ENCODE measurements at regions not wholly inside any gene's neighbourhood (a gene's known extent, or its start where the extent isn't known, plus 50 kb on each side); places are given as distances from the start of the nearest gene placed in this dataset.

GRCh38 chr6:26250698-26251044, 114.3 kb upstream of the BTN3A2 start:
- TF ChIP-seq, protein P1, sequence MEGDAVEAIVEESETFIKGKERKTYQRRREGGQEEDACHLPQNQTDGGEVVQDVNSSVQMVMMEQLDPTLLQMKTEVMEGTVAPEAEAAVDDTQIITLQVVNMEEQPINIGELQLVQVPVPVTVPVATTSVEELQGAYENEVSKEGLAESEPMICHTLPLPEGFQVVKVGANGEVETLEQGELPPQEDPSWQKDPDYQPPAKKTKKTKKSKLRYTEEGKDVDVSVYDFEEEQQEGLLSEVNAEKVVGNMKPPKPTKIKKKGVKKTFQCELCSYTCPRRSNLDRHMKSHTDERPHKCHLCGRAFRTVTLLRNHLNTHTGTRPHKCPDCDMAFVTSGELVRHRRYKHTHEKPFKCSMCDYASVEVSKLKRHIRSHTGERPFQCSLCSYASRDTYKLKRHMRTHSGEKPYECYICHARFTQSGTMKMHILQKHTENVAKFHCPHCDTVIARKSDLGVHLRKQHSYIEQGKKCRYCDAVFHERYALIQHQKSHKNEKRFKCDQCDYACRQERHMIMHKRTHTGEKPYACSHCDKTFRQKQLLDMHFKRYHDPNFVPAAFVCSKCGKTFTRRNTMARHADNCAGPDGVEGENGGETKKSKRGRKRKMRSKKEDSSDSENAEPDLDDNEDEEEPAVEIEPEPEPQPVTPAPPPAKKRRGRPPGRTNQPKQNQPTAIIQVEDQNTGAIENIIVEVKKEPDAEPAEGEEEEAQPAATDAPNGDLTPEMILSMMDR (IDR thresholded peaks at IDR 0.05) = no peak
- TF ChIP-seq POLR2A (IDR thresholded peaks at IDR 0.05) (no peak), EP300 (IDR thresholded peaks at IDR 0.05) (no peak)
